ENCODE measurements at regions not wholly inside any gene's neighbourhood (a gene's known extent, or its start where the extent isn't known, plus 50 kb on each side); places are given as distances from the start of the nearest gene placed in this dataset.

DNA sequence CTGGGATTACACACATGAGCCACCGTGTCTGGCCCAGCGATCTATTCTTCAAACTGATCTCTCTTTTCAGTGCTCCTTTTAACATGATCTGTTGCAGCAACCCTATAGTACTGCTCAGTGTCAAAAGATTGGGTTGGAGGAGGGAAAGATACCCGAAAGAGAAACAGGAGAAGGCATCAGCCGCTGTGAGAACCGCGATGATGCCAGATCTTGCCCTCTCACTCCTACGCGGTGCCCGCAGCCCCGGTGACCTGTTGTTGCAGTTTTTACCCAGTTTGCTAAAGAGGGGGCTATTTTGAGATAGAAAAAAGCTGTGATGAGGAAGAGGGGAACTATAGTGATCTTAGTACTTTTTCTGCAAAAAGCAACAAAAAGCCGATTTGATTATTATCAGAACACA lies 335.5 kb downstream of the KCNS3 start:
- Histone ChIP-seq H3K23ac (ENCODE audit: low read depth, low read length) (no peak overlapping the region), H2BK15ac (ENCODE audit: low read depth, low read length) (no peak overlapping the region), H3K4me2 (ENCODE audit: low read depth, low read length) (no peak overlapping the region), H2AK5ac (ENCODE audit: low read depth, low read length) (no peak overlapping the region), H4K91ac (ENCODE audit: insufficient read depth, low read depth, low read length) (no peak overlapping the region), H3K79me1 (ENCODE audit: low read depth in 1 of 2, low read length in 2 of 2) (no peaks in the 10 kb centered on the region), H3K14ac (replicated peaks; ENCODE audit: low read depth, low read length) (no peak overlapping the region), H4K8ac (ENCODE audit: low read depth in 2 of 2, low read length in 2 of 2) (no peak overlapping the region), H3K9me3 (ENCODE audit: control insufficient read depth, insufficient read depth, low read length) (no peaks in the 10 kb centered on the region), H3K4me3 (ENCODE audit: insufficient read depth, low read depth, low read length) (no peak overlapping the region), H3K36me3 (ENCODE audit: control insufficient read depth, insufficient read depth, low read length) (no peaks in the 10 kb centered on the region), H3K56ac (ENCODE audit: extremely low read depth, insufficient read depth, low read length) (no peak overlapping the region), H4K20me1 (ENCODE audit: insufficient read depth, low read length) (no peaks in the 10 kb centered on the region), H3K27ac (ENCODE audit: insufficient read depth, low read length) (no peak overlapping the region), H3K27me3 (ENCODE audit: control insufficient read depth, insufficient read depth, low read length) (no peaks in the 10 kb centered on the region; the same call in 1 of the 2 replicates), H3K9me1 (ENCODE audit: insufficient read depth, low read length) (no peaks in the 10 kb centered on the region), H2BK20ac (ENCODE audit: low read depth, low read length) (no peak overlapping the region), H2AK9ac (replicated peaks; ENCODE audit: low read depth, low read length, poor library complexity) (no peak overlapping the region), H2BK5ac (ENCODE audit: low read depth, low read length, poor library complexity, severe bottlenecking) (no peak overlapping the region), H4K5ac (ENCODE audit: low read depth, low read length) (no peak overlapping the region), H2BK120ac (ENCODE audit: low read depth, low read length) (no peak overlapping the region), H2AFZ (replicated peaks; ENCODE audit: low read length, poor library complexity) (no peak overlapping the region), H3K4ac (ENCODE audit: low read depth, low read length) (no peak overlapping the region), H3K9ac (ENCODE audit: low read depth, low read length) (no peak overlapping the region), H3K4me1 (ENCODE audit: control insufficient read depth, insufficient read depth, low read length) (no peaks in the 10 kb centered on the region), H3K18ac (ENCODE audit: low read depth, low read length) (no peak overlapping the region)
- no peak for DNase-seq
- TF ChIP-seq RFX5 (IDR thresholded peaks at IDR 0.05; ENCODE audit: low read depth, low read length) (no peak), MXI1 (IDR thresholded peaks at IDR 0.05; ENCODE audit: borderline replicate concordance, low read depth, low read length) (no peak), CHD1 (IDR thresholded peaks at IDR 0.05; ENCODE audit: low read depth, low read length) (no peak), RCOR1 (IDR thresholded peaks at IDR 0.05; ENCODE audit: insufficient replicate concordance, low read length) (no peak), NFE2L2 (IDR thresholded peaks at IDR 0.05; ENCODE audit: low read depth, low read length) (no peak), SMC3 (IDR thresholded peaks at IDR 0.05; ENCODE audit: low read depth, low read length) (no peak), POLR2A (IDR thresholded peaks at IDR 0.05; ENCODE audit: low read depth, low read length) (no peak), CEBPB (IDR thresholded peaks at IDR 0.05; ENCODE audit: low read depth, low read length) (no peak), FOS (IDR thresholded peaks at IDR 0.05; ENCODE audit: low read depth, low read length) (no peak), MAZ (IDR thresholded peaks at IDR 0.05; ENCODE audit: borderline replicate concordance, low read depth, low read length) (no peak), RAD21 (IDR thresholded peaks at IDR 0.05; ENCODE audit: low read length) (no peak)
- TF ChIP-seq, protein P1, sequence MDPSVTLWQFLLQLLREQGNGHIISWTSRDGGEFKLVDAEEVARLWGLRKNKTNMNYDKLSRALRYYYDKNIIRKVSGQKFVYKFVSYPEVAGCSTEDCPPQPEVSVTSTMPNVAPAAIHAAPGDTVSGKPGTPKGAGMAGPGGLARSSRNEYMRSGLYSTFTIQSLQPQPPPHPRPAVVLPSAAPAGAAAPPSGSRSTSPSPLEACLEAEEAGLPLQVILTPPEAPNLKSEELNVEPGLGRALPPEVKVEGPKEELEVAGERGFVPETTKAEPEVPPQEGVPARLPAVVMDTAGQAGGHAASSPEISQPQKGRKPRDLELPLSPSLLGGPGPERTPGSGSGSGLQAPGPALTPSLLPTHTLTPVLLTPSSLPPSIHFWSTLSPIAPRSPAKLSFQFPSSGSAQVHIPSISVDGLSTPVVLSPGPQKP (IDR thresholded peaks at IDR 0.05; ENCODE audit: borderline replicate concordance, low read depth, low read length): no peak
- TF ChIP-seq, protein P2, sequence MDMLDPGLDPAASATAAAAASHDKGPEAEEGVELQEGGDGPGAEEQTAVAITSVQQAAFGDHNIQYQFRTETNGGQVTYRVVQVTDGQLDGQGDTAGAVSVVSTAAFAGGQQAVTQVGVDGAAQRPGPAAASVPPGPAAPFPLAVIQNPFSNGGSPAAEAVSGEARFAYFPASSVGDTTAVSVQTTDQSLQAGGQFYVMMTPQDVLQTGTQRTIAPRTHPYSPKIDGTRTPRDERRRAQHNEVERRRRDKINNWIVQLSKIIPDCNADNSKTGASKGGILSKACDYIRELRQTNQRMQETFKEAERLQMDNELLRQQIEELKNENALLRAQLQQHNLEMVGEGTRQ (IDR thresholded peaks at IDR 0.05; ENCODE audit: low read depth, low read length): no peak
- CTCF ChIA-PET: no interaction called here
- WGBS, 2 experiments (ENCODE audit: extremely low coverage in 2 of 2, insufficient read length in 1 of 2): no CpG with 5 or more reads among the region's 11 CpGs
- POLR2A ChIA-PET (ENCODE audit: unreplicated experiment): no interaction called here
- intact Hi-C loops (cut with micrococcal nuclease): no loop called here
- dilution Hi-C loops (cut with HindIII; ENCODE audit: low sequenced_read_pairs, unreplicated experiment): no loop called here
- no peak for ATAC-seq (ENCODE audit: low read depth)
- BruUV-seq (replicated peaks): no TSS peak
- in situ Hi-C loops (cut with MboI; ENCODE audit: low sequenced_read_pairs): loop anchor here (10.0 kb wide), 1 partner anchor 161 kb away; no protein-coding TSS in a partner anchor

Data from IMR-90 (cell line).